ENCODE measurements at regions not wholly inside any gene's neighbourhood (a gene's known extent, or its start where the extent isn't known, plus 50 kb on each side); places are given as distances from the start of the nearest gene placed in this dataset.

GRCh38 chr3:56960234-56960917 lies 100.1 kb upstream of the SPATA12 start:
- no peak for TF ChIP-seq CTCF (conservative IDR thresholded peaks at IDR 0.05; ENCODE audit: low read depth, low read length)
- H3K4me3 ChIP-seq (ENCODE audit: low read depth, low read length): no peak overlapping the region
- DNase-seq (ENCODE audit: low read depth): no peak

DNA sequence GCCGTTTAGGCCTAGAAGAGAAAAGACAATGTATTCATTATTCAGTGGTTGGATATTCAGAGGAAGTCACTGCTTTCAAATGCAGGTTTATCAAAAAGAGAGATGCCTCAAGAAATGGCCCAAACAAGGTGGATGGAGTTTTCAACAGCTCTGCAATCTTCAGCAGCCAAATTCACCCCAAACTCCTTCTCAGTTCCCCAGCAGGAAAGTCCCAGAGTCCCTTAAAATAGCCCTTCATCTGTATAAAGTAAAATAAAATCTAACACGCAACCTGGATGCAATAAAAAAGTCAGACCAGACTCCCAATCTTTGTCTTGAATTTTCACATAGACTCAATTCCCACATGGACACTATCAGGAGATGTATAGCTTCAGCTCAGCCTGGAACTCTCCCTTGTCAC lies 101.6 kb upstream of the SPATA12 start:
- no peak for TF ChIP-seq CTCF (conservative IDR thresholded peaks at IDR 0.05; ENCODE audit: low read depth, low read length)
- no peak for DNase-seq (ENCODE audit: low read depth)
- H3K4me3 ChIP-seq (ENCODE audit: low read depth, low read length): no peak overlapping the region

DNA sequence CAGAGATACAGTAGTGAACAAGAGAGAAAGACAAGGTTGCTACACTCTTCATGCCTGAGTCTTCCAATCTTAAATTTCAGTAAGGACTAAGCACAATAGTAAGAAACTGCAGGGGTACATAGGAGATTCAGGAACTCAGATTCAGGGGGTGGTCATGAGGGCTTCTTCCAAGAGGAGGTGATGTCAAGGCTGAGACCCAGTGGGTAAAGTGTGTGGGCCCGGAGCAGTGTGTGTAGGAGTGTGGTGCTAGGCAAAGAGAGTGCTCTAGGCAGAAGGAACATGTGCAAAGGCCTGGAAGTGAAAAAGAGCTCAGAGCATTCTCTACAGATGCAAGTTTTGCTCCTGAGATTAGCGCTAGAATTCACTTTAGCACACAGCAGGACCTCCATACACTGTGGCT lies 102.9 kb upstream of the SPATA12 start:
- no peak for TF ChIP-seq CTCF (conservative IDR thresholded peaks at IDR 0.05; ENCODE audit: low read depth, low read length)
- no peak for DNase-seq (ENCODE audit: low read depth)
- H3K4me3 ChIP-seq (ENCODE audit: low read depth, low read length): no peak overlapping the region

GRCh38 chr3:56956906-56957305 lies 103.6 kb upstream of the SPATA12 start:
- no peak for TF ChIP-seq CTCF (conservative IDR thresholded peaks at IDR 0.05; ENCODE audit: low read depth, low read length)
- no peak for DNase-seq (ENCODE audit: low read depth)

GRCh38 chr3:56955492-56956111 lies 104.9 kb upstream of the SPATA12 start:
- no peak for DNase-seq (ENCODE audit: low read depth)
- no peak overlapping the region for H3K4me3 ChIP-seq (ENCODE audit: low read depth, low read length)
- TF ChIP-seq CTCF (conservative IDR thresholded peaks at IDR 0.05; ENCODE audit: low read depth, low read length): no peak

More at GRCh38 chr3:56956906-56957305, 103.6 kb upstream of the SPATA12 start:
- no peak overlapping the region for H3K4me3 ChIP-seq (ENCODE audit: low read depth, low read length)

DNA sequence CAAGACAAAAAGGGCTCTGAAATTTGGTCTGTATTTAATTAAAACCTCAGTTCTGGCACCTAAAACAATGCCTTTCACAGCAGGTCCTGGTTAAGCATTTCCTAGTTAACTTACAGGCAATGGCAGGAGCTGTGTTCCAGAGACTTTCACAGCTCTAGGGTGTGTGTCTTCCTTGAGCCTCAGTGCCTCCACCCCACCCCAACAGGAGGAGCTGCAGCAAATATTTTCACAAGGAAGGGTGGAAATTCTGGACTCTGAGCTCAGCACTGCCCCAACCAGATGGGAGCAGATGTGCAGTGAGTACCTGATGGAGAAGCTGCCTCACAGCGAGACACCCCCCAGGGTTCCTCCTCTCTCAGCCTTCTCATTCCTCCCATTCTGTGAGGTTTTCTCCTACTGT lies 106.3 kb upstream of the SPATA12 start:
- no peak for DNase-seq (ENCODE audit: low read depth)
- no peak for TF ChIP-seq CTCF (conservative IDR thresholded peaks at IDR 0.05; ENCODE audit: low read depth, low read length)
- H3K4me3 ChIP-seq (ENCODE audit: low read depth, low read length): no peak overlapping the region

- TF ChIP-seq CTCF (conservative IDR thresholded peaks at IDR 0.05; ENCODE audit: low read depth, low read length): no peak
- DNase-seq (ENCODE audit: low read depth): no peak
- no peak overlapping the region for H3K4me3 ChIP-seq (ENCODE audit: low read depth, low read length)
Measured at GRCh38 chr3:56952846-56953245, 107.6 kb upstream of the SPATA12 start.

All from epithelial cell of proximal tubule (primary cell).